ENCODE measurements at regions not wholly inside any gene's neighbourhood (a gene's known extent, or its start where the extent isn't known, plus 50 kb on each side); places are given as distances from the start of the nearest gene placed in this dataset.
"Not testable (repeated sequence)": the region's sequence is repeated elsewhere in the genome, so short reads cannot be mapped to it uniquely, and the experiment has no call there.

DNA sequence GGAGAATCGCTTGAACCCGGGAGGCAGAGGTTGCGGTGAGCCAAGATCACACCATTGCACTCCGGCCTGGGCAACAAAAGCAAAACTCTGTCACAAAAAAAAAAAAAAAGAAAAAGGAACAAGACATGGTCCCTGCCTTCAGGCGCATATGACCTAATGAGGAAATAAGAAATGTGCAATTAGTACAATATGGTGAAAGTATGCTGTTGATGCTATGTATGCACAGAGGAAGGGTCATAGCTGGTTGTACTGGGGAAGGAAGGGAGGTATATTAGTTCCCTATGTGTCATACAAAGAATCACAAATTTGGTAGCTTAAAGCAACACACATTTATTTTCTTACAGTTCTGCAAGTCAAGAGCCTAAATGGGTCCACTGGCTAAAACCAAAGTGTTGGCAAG is 97.8 kb upstream of the MPP7 start:
- intact Hi-C loops (cut with DNase I; ENCODE audit: low total_unique reads): no loop called here
- Histone ChIP-seq H3K27ac (no peak overlapping the region), H3K4me3 (no peak overlapping the region), H3K36me3 (no peaks in the 10 kb centered on the region), H3K9me3 (no peaks in the 10 kb centered on the region), H3K4me1 (no peaks in the 10 kb centered on the region), H3K27me3 (no peaks in the 10 kb centered on the region)
- no peak for DNase-seq (ENCODE audit: low spot score in 2 of 2)
- TF ChIP-seq, protein P1, sequence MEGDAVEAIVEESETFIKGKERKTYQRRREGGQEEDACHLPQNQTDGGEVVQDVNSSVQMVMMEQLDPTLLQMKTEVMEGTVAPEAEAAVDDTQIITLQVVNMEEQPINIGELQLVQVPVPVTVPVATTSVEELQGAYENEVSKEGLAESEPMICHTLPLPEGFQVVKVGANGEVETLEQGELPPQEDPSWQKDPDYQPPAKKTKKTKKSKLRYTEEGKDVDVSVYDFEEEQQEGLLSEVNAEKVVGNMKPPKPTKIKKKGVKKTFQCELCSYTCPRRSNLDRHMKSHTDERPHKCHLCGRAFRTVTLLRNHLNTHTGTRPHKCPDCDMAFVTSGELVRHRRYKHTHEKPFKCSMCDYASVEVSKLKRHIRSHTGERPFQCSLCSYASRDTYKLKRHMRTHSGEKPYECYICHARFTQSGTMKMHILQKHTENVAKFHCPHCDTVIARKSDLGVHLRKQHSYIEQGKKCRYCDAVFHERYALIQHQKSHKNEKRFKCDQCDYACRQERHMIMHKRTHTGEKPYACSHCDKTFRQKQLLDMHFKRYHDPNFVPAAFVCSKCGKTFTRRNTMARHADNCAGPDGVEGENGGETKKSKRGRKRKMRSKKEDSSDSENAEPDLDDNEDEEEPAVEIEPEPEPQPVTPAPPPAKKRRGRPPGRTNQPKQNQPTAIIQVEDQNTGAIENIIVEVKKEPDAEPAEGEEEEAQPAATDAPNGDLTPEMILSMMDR (IDR thresholded peaks at IDR 0.05): no peak
- no peak for TF ChIP-seq POLR2A (IDR thresholded peaks at IDR 0.05)
- no peak for TF ChIP-seq POLR2AphosphoS5 (IDR thresholded peaks at IDR 0.05)

DNA sequence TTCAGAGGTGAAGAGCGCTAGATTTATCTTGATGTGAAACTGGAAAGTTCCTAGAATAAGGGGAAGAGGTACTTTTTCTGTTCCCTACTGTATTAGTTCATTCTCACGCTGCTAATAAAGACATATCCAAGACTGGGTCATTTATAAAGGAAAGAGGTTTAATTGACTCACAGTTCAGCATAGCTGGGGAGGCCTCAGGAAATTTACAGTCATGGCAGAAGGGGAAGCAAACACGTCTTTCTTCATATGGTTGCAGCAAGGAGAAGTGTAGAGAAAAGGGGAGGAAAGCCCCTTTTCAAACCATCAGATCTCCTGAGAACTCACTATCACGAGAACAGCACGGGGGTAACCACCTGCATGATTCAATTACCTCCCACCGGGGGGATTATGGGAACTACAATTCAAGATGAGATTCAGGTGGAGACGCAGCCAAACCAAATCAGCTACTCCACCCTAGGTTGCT is 99.8 kb upstream of the MPP7 start:
- H3K4me3 ChIP-seq; intact Hi-C loops (cut with DNase I; ENCODE audit: low total_unique reads); H3K27ac ChIP-seq; H3K27me3 ChIP-seq; H3K9me3 ChIP-seq; H3K4me1 ChIP-seq; DNase-seq (ENCODE audit: low spot score in 2 of 2); H3K36me3 ChIP-seq: not testable (repeated sequence)

DNA sequence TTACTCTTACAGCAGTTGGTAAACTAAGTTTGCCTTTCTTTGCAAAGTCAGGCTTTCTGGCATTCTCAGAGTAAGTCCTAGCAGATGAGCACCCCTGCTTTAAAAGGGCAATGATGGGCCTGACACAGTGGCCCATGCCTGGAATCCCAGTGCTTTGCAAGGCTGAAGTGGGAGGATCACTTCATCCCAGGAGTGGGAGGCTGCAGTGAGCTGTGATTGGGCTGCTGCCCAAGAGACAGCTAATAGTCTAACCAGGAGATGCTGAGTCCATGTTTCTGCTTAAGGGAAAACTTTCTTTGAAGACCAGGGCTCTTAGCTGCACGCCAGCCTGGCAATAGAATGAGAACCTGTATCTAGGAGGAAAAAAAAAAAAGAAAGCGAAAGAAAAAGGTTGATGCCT is 100.2 kb upstream of the MPP7 start:
- no peak for DNase-seq (ENCODE audit: low spot score in 2 of 2)
- intact Hi-C loops (cut with DNase I; ENCODE audit: low total_unique reads): no loop called here
- no peak overlapping the region for H3K4me3 ChIP-seq
- TF ChIP-seq POLR2AphosphoS5 (IDR thresholded peaks at IDR 0.05): no peak
- TF ChIP-seq, protein P1 (IDR thresholded peaks at IDR 0.05): no peak
- TF ChIP-seq POLR2A (IDR thresholded peaks at IDR 0.05): no peak
- no peaks in the 10 kb centered on the region for H3K27me3 ChIP-seq
- H3K27ac ChIP-seq: no peak overlapping the region
- no peaks in the 10 kb centered on the region for H3K4me1 ChIP-seq
- H3K9me3 ChIP-seq: no peaks in the 10 kb centered on the region
- H3K36me3 ChIP-seq: no peaks in the 10 kb centered on the region

DNA sequence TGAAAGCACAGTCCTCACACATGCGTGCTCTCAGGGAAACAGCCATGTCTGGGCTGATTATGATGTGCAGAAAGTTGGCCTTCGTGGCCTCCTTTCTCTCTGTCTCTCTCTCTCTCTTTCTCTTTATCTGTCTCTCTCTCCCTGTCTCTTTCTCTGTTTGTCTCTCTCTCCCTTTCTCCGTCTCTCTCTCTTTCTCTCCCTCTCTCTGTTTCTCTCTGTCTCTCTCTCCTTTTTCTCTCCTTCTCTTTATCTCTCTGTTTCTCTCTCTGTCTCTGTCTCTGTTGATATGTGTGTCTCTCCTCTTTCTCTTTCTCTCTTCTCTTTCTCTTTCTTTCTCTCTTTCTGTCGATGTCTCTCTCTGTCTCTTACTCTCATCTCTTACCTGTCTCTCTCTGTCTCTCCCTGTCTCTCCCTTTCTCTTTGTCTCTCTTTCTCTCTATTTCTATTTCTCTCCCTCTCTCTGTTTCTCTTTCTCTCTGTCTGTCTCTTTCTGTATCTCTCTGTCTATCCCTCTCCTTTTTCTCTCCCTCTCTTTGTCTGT is 105.4 kb upstream of the MPP7 start:
- H3K27ac ChIP-seq: no peak overlapping the region
- no peaks in the 10 kb centered on the region for H3K9me3 ChIP-seq
- TF ChIP-seq, protein P1 (IDR thresholded peaks at IDR 0.05): no peak
- TF ChIP-seq POLR2AphosphoS5 (IDR thresholded peaks at IDR 0.05) (no peak), POLR2A (IDR thresholded peaks at IDR 0.05) (no peak)
- no peaks in the 10 kb centered on the region for H3K4me1 ChIP-seq
- no peak for DNase-seq (ENCODE audit: low spot score in 2 of 2)
- H3K27me3 ChIP-seq: no peaks in the 10 kb centered on the region
- no peaks in the 10 kb centered on the region for H3K36me3 ChIP-seq
- no peak overlapping the region for H3K4me3 ChIP-seq
- intact Hi-C loops (cut with DNase I; ENCODE audit: low total_unique reads): no loop called here

DNA sequence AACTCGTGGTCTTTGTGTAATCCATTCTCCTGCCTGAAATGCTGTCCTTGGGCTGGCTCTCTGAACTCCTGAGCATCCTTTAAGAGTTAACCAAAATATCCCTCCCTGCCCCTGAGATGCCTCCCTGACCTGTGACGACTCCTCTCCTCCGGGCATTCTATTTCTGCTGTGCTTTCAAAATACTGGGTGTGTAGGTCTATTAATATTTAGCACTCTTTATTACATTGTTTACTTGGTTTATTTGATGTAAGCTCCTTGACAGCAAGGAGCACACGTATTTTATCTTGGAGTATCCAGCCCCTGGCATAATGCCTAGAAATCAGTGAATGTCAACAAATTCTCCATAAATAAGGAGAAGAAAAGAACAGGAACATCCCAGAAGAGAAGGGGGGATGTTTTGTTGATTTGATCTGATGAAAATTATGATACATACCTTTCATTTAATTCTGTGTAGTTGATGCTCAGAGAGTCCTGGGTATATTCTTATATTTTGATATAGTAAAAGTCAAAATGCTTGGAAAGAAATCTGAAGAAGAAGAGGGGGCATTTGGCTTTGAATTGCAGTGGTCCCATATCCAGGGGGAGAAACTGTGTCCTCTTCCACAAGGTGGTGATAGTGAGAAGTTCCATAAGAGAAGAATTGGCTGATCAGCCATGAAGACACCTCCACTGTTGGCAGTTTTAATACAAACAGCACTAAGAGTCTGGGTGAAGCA is 107.7 kb upstream of the MPP7 start:
- Histone ChIP-seq H3K27ac (no peak overlapping the region), H3K4me1 (no peaks in the 10 kb centered on the region), H3K27me3 (no peaks in the 10 kb centered on the region), H3K4me3 (no peak overlapping the region), H3K36me3 (no peaks in the 10 kb centered on the region), H3K9me3 (peaks cover 0 to 7% of the 10 kb centered on the region in 2 donors)
- intact Hi-C loops (cut with DNase I; ENCODE audit: low total_unique reads): no loop called here
- no peak for DNase-seq (ENCODE audit: low spot score in 2 of 2)
- TF ChIP-seq POLR2A (IDR thresholded peaks at IDR 0.05): no peak
- TF ChIP-seq, protein P1 (IDR thresholded peaks at IDR 0.05): no peak
- TF ChIP-seq POLR2AphosphoS5 (IDR thresholded peaks at IDR 0.05): no peak
